CD4-positive, CD25-positive, alpha-beta regulatory T cell (primary cell): ENCODE measurements at regions not wholly inside any gene's neighbourhood (a gene's known extent, or its start where the extent isn't known, plus 50 kb on each side); places are given as distances from the start of the nearest gene placed in this dataset.

Experiments used
- ATAC-seq, 2 donors: fragments of 150-1000 bp; cut with Tn5 transposase; one replicate each; pipeline ENCODE4 v1.10.0; 2021; ENCODE audit warnings: low read depth in 2 of 2, moderate number of reproducible peaks in 2 of 2, moderate library complexity in 1 of 2
- DNase-seq, 3 donors: peaks; one replicate each; pipeline versions ENCODE4 v3.0.0 to v3.0.0-alpha.2; 2012 to 2022; ENCODE audit warnings: mixed read lengths in 1 of 3
- H3K27ac ChIP-seq: one replicate; pipeline ENCODE4 v1.7.0; 2013; ENCODE audit warnings: mild to moderate bottlenecking, low read length; ENCODE audit not compliant: insufficient read depth, poor library complexity, severe bottlenecking
- H3K27me3 ChIP-seq: one replicate; pipeline ENCODE4 v1.7.0; 2013; ENCODE audit warnings: low read length; ENCODE audit not compliant: control insufficient read depth, insufficient read depth
- H3K36me3 ChIP-seq: one replicate; pipeline ENCODE4 v1.7.0; 2013; ENCODE audit warnings: mild to moderate bottlenecking, low read length, moderate library complexity; ENCODE audit not compliant: control insufficient read depth, insufficient read depth
- H3K4me1 ChIP-seq: 2 replicates; pipeline ENCODE4 v1.7.0; 2013; ENCODE audit warnings: mild to moderate bottlenecking, low read length; ENCODE audit not compliant: insufficient read depth, control insufficient read depth, poor library complexity, severe bottlenecking
- H3K4me3 ChIP-seq: one replicate; pipeline ENCODE4 v1.7.0; 2013; ENCODE audit warnings: low read depth, mild to moderate bottlenecking, low read length, moderate library complexity
- H3K9me3 ChIP-seq, 2 experiments: 1 replicate in 1 of 2; 2 replicates in 1 of 2; pipeline ENCODE4 v1.7.0; 2013; ENCODE audit warnings: low read length in 2 of 2, mild to moderate bottlenecking in 1 of 2, moderate library complexity in 1 of 2; ENCODE audit not compliant: control insufficient read depth in 2 of 2
- H3K27ac Mint-ChIP-seq, 3 donors: one replicate each; pipeline ENCODE4 v1.8.0; 2020 to 2022; ENCODE audit warnings: mild to moderate bottlenecking in 3 of 3, mixed read lengths in 3 of 3, moderate library complexity in 2 of 3
- H3K27me3 Mint-ChIP-seq: one replicate; pipeline ENCODE4 v1.8.0; 2022; ENCODE audit warnings: mild to moderate bottlenecking, mixed read lengths
- H3K36me3 Mint-ChIP-seq: one replicate; pipeline ENCODE4 v1.8.0; 2020; ENCODE audit warnings: mixed read lengths
- H3K4me1 Mint-ChIP-seq, 4 donors: one replicate each; pipeline ENCODE4 v1.8.0; 2020 to 2022; ENCODE audit warnings: mixed read lengths in 4 of 4, mild to moderate bottlenecking in 1 of 4
- H3K4me3 Mint-ChIP-seq, 4 donors: one replicate each; pipeline ENCODE4 v1.8.0; 2020 to 2022; ENCODE audit warnings: mild to moderate bottlenecking in 4 of 4, mixed read lengths in 4 of 4, moderate library complexity in 3 of 4
- H3K9me3 Mint-ChIP-seq, 7 donors: one replicate each; pipeline ENCODE4 v1.8.0; 2020 to 2022; ENCODE audit warnings: mixed read lengths in 7 of 7, mild to moderate bottlenecking in 3 of 7, moderate library complexity in 2 of 7

DNA sequence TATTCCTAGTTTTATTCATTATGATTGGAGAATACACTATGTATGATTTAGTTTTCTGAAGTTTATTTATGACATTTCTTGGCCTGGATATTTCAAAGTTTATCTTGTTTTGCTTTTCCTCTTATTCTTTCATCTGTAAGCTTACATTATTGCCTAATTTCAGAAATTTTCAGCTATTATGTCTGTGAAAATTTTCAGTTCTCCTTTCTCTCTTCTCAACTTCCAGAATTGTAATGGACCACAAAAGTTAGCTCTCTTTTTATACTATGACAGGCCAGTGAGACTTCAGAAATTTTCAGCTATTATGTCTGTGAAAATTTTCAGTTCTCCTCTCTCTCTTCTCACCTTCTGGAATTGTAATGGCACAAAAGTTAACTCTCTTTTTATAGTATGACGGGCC is 97.2 kb upstream of the SCN7A start:
- Histone ChIP-seq H3K27me3 (no peaks in the 10 kb centered on the region), H3K27ac (no peak overlapping the region), H3K36me3 (no peaks in the 10 kb centered on the region), H3K4me3 (no peak overlapping the region), H3K9me3 (no peaks in the 10 kb centered on the region), H3K4me1 (no peaks in the 10 kb centered on the region)
- Mint-ChIP-seq H3K4me1 (no peaks in the 10 kb centered on the region), H3K36me3 (no peaks in the 10 kb centered on the region), H3K27ac (no peak overlapping the region), H3K27me3 (no peaks in the 10 kb centered on the region), H3K4me3 (no peak overlapping the region), H3K9me3 (peaks cover 0 to 11% (median 0%) of the 10 kb centered on the region in 7 donors)
- ATAC-seq (no peak), DNase-seq (no peak)

DNA sequence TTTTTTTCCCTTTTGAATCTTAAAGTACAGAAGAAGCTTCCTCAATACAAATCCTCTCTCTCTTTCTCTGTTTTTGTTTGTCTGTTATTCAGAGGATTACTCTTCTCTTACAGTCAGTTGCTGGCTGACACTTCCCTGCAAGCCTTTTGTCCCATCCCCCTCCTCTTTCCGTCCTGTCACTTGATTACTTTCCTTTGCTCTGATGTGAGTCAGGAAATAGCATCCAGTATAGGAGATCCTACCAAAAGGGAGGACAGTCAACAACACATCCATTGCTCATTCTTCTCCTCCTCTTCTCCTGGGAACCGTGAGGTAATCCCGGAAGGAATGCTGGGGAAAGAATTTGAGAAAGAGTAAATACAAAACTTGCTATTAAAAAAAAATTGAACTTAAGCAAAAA is 79.3 kb upstream of the SCN7A start:
- no peak for ATAC-seq
- no peak overlapping the region for H3K27ac ChIP-seq
- DNase-seq: no peak
- Mint-ChIP-seq H3K4me1 (no peaks in the 10 kb centered on the region), H3K9me3 (peaks cover 0 to 4% (median 0%) of the 10 kb centered on the region in 7 donors), H3K36me3 (no peaks in the 10 kb centered on the region), H3K4me3 (no peak overlapping the region), H3K27me3 (no peaks in the 10 kb centered on the region), H3K27ac (no peak overlapping the region)
- H3K27me3 ChIP-seq: no peaks in the 10 kb centered on the region
- no peaks in the 10 kb centered on the region for H3K9me3 ChIP-seq
- H3K36me3 ChIP-seq: no peaks in the 10 kb centered on the region
- no peak overlapping the region for H3K4me3 ChIP-seq
- no peaks in the 10 kb centered on the region for H3K4me1 ChIP-seq

DNA sequence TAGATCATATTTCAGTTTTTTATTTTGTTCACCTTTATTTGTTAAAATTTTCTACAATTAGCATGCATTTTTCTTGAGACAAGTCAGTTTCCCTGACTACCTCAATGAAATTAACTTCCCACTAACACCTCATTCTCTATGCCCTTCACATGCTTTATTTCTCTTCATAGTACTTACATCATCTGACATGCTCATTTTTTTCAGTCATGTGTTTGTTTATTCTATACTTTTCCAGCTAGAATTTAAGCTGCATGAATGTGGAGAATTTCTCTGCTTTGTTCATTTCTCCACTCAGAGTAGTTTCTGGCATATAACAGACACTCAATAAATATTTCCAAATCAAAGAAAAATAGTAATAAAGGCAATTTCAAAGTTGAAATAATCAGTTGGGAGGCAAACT is 78.9 kb upstream of the SCN7A start:
- no peaks in the 10 kb centered on the region for H3K4me1 ChIP-seq
- ATAC-seq: no peak
- no peaks in the 10 kb centered on the region for H3K36me3 ChIP-seq
- H3K4me3 ChIP-seq: no peak overlapping the region
- Mint-ChIP-seq H3K9me3 (peaks cover 0 to 4% (median 0%) of the 10 kb centered on the region in 7 donors), H3K27ac (no peak overlapping the region), H3K4me1 (no peaks in the 10 kb centered on the region), H3K36me3 (no peaks in the 10 kb centered on the region), H3K4me3 (no peak overlapping the region), H3K27me3 (no peaks in the 10 kb centered on the region)
- no peak for DNase-seq
- H3K9me3 ChIP-seq: no peaks in the 10 kb centered on the region
- no peaks in the 10 kb centered on the region for H3K27me3 ChIP-seq
- H3K27ac ChIP-seq: no peak overlapping the region

DNA sequence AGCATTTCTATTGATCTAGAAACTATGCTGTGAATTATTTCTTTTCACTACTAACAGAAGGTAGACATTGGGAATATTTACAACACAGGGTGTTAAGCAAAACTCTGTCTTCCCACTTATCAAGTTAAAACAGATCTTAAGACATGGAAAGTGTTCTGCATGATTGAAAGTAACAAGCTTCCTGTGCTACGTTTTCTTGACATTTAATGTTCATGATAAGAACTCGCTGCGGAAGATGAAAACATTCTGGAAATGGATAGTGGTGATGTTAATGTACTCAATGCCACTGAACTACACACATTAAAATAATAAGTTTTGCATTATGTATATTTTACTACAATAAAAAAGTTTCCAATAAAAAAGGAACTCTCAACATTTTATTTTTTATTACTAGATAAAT is 74.4 kb upstream of the SCN7A start:
- Mint-ChIP-seq H3K27ac (no peak overlapping the region), H3K4me3 (no peak overlapping the region), H3K4me1 (no peaks in the 10 kb centered on the region), H3K36me3 (no peaks in the 10 kb centered on the region), H3K9me3 (peaks cover 0 to 2% (median 0%) of the 10 kb centered on the region in 7 donors), H3K27me3 (no peaks in the 10 kb centered on the region)
- DNase-seq (no peak), ATAC-seq (no peak)
- H3K4me3 ChIP-seq: no peak overlapping the region
- H3K27me3 ChIP-seq: no peaks in the 10 kb centered on the region
- H3K4me1 ChIP-seq: no peaks in the 10 kb centered on the region
- H3K36me3 ChIP-seq: no peaks in the 10 kb centered on the region
- no peaks in the 10 kb centered on the region for H3K9me3 ChIP-seq
- no peak overlapping the region for H3K27ac ChIP-seq

DNA sequence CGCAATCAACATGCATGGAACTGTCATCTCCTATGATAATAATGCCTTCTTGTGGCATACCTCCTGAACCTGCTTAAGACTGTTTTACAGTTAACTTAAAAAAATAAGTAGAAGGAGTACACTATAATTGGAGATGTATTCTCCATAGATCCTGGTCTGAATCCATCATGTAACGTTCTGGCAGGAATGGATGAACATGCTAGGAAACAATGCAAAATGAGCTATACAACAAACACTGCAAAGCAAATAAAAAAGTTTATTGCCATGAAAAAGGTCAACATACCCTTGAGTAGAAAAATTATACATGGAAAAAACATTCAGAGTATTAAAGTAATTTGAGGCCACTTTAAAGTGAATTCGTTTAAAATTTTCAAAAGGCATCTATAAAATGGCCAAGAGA is 71.5 kb upstream of the SCN7A start:
- no peak overlapping the region for H3K4me3 ChIP-seq
- Mint-ChIP-seq H3K9me3 (peaks cover 0 to 1% (median 0%) of the 10 kb centered on the region in 7 donors), H3K36me3 (no peaks in the 10 kb centered on the region), H3K4me3 (no peak overlapping the region), H3K27me3 (no peaks in the 10 kb centered on the region), H3K27ac (no peak overlapping the region), H3K4me1 (no peaks in the 10 kb centered on the region)
- DNase-seq: no peak
- ATAC-seq: no peak
- no peaks in the 10 kb centered on the region for H3K36me3 ChIP-seq
- H3K27me3 ChIP-seq: no peaks in the 10 kb centered on the region
- no peaks in the 10 kb centered on the region for H3K9me3 ChIP-seq
- no peaks in the 10 kb centered on the region for H3K4me1 ChIP-seq
- no peak overlapping the region for H3K27ac ChIP-seq

DNA sequence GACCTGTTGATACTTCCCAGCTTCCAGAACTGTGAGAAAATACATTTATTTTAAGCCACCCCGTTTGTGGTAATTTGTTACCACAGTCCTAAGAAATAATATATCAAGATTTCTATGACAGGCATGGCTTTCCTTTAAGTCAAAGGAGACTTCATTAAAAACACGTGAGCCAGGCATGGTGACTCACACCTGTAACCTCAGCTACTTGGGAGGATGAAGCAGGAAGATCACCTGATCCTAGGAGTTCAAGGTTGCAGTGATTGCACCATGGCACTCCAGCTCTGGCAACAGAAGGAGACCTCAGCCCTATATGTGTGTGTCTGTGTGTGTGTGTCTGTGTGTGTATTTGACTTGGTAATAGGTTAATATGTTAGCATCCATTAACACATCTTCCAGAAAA is 69.8 kb upstream of the SCN7A start:
- no peaks in the 10 kb centered on the region for H3K36me3 ChIP-seq
- no peak overlapping the region for H3K27ac ChIP-seq
- Mint-ChIP-seq H3K4me3 (no peak overlapping the region), H3K4me1 (no peaks in the 10 kb centered on the region), H3K36me3 (no peaks in the 10 kb centered on the region), H3K27me3 (no peaks in the 10 kb centered on the region), H3K9me3 (peaks cover 0 to 1% (median 0%) of the 10 kb centered on the region in 7 donors), H3K27ac (no peak overlapping the region)
- ATAC-seq (no peak), DNase-seq (no peak)
- no peak overlapping the region for H3K4me3 ChIP-seq
- no peaks in the 10 kb centered on the region for H3K27me3 ChIP-seq
- H3K4me1 ChIP-seq: no peaks in the 10 kb centered on the region
- no peaks in the 10 kb centered on the region for H3K9me3 ChIP-seq

DNA sequence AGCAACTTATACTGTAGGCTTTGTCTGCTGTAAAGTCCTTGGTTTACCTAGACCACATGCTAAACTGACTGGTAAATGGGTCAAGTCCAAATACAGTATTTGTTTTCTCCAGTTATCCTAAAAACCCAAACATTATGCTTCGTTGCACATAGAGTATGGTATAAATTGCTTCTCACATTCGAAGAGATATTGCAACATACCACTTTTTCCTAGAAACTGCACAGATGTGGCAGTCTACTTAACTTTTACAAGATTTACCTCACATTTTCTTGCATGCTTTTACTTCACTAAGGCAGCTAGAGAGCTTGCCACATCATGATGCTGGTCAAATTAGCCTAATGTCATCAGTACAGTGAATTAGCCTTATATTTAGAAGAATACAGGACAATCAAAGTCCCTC is 66.0 kb upstream of the SCN7A start:
- Histone ChIP-seq H3K27me3 (no peaks in the 10 kb centered on the region), H3K36me3 (no peaks in the 10 kb centered on the region), H3K9me3 (no peaks in the 10 kb centered on the region), H3K27ac (no peak overlapping the region), H3K4me3 (no peak overlapping the region), H3K4me1 (no peaks in the 10 kb centered on the region)
- Mint-ChIP-seq H3K36me3 (no peaks in the 10 kb centered on the region), H3K27me3 (no peaks in the 10 kb centered on the region), H3K27ac (no peak overlapping the region), H3K9me3 (peaks cover 0 to 1% (median 0%) of the 10 kb centered on the region in 7 donors), H3K4me1 (no peaks in the 10 kb centered on the region), H3K4me3 (no peak overlapping the region)
- DNase-seq (no peak), ATAC-seq (no peak)

DNA sequence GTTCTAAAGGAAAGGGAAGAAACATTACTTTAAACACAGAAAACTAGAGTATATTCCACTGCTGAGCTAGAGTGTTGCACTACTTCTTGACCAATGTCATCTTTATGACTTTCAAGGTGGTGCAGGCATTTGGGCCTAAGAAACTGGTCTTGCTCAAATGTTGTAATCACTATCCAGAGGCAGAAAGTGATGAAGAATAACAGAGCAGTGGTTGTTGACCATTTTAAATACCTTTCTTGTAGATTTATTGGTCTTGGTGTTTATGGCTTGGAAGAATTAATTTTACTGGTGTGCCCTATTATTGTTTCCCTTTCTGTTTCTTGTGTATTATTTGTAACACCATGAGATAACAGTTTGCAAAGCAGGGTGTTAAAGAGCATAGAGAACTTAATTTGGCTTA is 56.9 kb upstream of the SCN7A start:
- H3K4me3 Mint-ChIP-seq: no peak overlapping the region
- H3K9me3 Mint-ChIP-seq: peaks cover 0 to 3% (median 0%) of the 10 kb centered on the region in 7 donors
- no peaks in the 10 kb centered on the region for H3K27me3 Mint-ChIP-seq
- H3K36me3 Mint-ChIP-seq: no peaks in the 10 kb centered on the region
- Histone ChIP-seq H3K27me3 (no peaks in the 10 kb centered on the region), H3K4me1 (no peaks in the 10 kb centered on the region), H3K4me3 (no peak overlapping the region), H3K27ac (no peak overlapping the region), H3K36me3 (no peaks in the 10 kb centered on the region), H3K9me3 (no peaks in the 10 kb centered on the region)
- ATAC-seq (no peak), DNase-seq (no peak)
- H3K4me1 Mint-ChIP-seq: no peaks in the 10 kb centered on the region
- H3K27ac Mint-ChIP-seq: no peak overlapping the region
